Gastrocnemius medialis (tissue), 4 donors: ENCODE measurements at regions not wholly inside any gene's neighbourhood (a gene's known extent, or its start where the extent isn't known, plus 50 kb on each side); places are given as distances from the start of the nearest gene placed in this dataset.

ENCODE experiments used
- CTCF ChIP-seq, 5 experiments: fragments of 450-650 bp in 3 of 5; fragments of 200-600 bp in 2 of 5; sonication (generic) in 2 of 5; IDR thresholded peaks in 4 of 5; conservative IDR thresholded peaks in 1 of 5; 1 replicate in 4 of 5; 2 replicates in 1 of 5; pipeline ENCODE4 v1.5.1; 2016 to 2019; ENCODE audit warnings: antibody characterized with exemption in 5 of 5, mild to moderate bottlenecking in 3 of 5, moderate library complexity in 3 of 5
- POLR2A ChIP-seq, 2 donors: fragments of 450-650 bp; IDR thresholded peaks; one replicate each; pipeline ENCODE4 v1.6.1; 2017; ENCODE audit warnings: antibody characterized with exemption in 2 of 2, mild to moderate bottlenecking in 2 of 2, moderate library complexity in 2 of 2

- TF ChIP-seq CTCF (IDR thresholded peaks at IDR 0.05 in 4 of 5, conservative IDR thresholded peaks at IDR 0.05 in 1 of 5) (no peak), POLR2A (IDR thresholded peaks at IDR 0.05) (no peak)
Measured at GRCh38 chr18:77949355-77949973, 699.8 kb downstream of the GALR1 start.
